ENCODE measurements at regions not wholly inside any gene's neighbourhood (a gene's known extent, or its start where the extent isn't known, plus 50 kb on each side); places are given as distances from the start of the nearest gene placed in this dataset.

DNA sequence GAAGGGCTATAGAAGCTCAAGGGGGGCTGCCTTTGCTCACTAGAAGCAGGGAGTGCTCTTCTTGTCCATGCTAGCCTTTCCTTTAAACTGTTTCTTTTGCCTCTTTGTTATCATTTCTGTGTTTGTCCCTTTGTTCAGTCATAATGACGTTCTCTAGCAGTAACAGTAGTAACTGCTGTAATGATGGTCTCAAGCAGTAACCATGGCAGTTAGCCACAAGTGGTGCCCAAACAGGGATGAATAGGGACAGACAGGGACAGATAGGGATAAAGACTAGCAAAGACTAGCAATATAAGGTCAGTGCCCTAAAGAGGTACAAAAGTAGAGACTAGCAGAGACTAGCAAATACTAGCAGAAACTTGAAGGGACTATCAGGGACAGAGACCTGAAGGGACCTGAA is 869.0 kb upstream of the PRR20A start:
- Histone ChIP-seq H3K27me3 (ENCODE audit: control insufficient read depth, insufficient read depth, low read length) (no peaks in the 10 kb centered on the region), H3K36me3 (ENCODE audit: control insufficient read depth in 2 of 3, insufficient read depth in 3 of 3, low read length in 3 of 3) (no peaks in the 10 kb centered on the region), H3K27ac (ENCODE audit: low read depth in 2 of 2, low read length in 2 of 2) (no peak overlapping the region), H3K9me3 (ENCODE audit: control insufficient read depth in 2 of 3, insufficient read depth in 1 of 3, low read length in 3 of 3) (no peaks in the 10 kb centered on the region), H3K4me1 (ENCODE audit: control insufficient read depth in 2 of 3, insufficient read depth in 2 of 3, low read depth in 1 of 3, low read length in 3 of 3) (no peaks in the 10 kb centered on the region), H3K4me3 (ENCODE audit: low read length in 3 of 3) (no peak overlapping the region), H3K9ac (ENCODE audit: low read length in 3 of 3) (no peak overlapping the region)
- intact Hi-C loops (cut with DNase I) = no loop called here
- TF ChIP-seq, protein P1, sequence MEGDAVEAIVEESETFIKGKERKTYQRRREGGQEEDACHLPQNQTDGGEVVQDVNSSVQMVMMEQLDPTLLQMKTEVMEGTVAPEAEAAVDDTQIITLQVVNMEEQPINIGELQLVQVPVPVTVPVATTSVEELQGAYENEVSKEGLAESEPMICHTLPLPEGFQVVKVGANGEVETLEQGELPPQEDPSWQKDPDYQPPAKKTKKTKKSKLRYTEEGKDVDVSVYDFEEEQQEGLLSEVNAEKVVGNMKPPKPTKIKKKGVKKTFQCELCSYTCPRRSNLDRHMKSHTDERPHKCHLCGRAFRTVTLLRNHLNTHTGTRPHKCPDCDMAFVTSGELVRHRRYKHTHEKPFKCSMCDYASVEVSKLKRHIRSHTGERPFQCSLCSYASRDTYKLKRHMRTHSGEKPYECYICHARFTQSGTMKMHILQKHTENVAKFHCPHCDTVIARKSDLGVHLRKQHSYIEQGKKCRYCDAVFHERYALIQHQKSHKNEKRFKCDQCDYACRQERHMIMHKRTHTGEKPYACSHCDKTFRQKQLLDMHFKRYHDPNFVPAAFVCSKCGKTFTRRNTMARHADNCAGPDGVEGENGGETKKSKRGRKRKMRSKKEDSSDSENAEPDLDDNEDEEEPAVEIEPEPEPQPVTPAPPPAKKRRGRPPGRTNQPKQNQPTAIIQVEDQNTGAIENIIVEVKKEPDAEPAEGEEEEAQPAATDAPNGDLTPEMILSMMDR (IDR thresholded peaks at IDR 0.05; ENCODE audit: borderline replicate concordance, extremely low read depth, insufficient read depth) = no peak
- FAIRE-seq (no peak), DNase-seq (no peak)

DNA sequence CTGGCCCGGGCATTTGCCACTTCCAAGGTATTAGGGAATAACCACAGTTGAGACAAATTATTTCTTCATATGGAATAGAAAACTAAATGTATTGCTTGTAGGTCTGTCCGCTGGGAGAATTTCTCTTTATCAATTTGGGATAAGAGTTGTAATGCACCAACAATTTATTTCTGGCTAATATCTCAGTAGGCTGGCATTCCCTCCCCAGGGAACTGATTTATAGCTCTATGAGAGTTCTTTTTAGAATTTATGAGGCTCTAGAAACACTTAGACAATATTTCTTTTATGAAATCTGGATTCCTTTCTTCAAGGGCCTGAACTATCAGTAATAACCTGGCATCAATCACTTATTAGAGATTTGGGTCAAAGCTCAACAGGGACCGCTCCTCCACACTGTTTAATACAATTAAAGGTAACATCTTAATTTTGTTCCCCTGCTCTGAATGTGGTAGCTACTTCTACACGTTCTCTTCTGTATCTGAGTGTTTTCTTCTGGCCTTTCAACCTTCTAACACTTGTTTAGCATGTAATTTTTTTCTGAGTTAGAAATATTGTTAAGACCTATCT is 857.4 kb upstream of the PRR20A start:
- intact Hi-C loops (cut with DNase I) = no loop called here
- H3K9ac ChIP-seq (ENCODE audit: low read length in 3 of 3) = no peak overlapping the region
- FAIRE-seq = no peak
- H3K27me3 ChIP-seq (ENCODE audit: control insufficient read depth, insufficient read depth, low read length) = no peaks in the 10 kb centered on the region
- H3K9me3 ChIP-seq (ENCODE audit: control insufficient read depth in 2 of 3, insufficient read depth in 1 of 3, low read length in 3 of 3) = no peaks in the 10 kb centered on the region
- no peak for DNase-seq
- no peak overlapping the region for H3K27ac ChIP-seq (ENCODE audit: low read depth in 2 of 2, low read length in 2 of 2)
- no peaks in the 10 kb centered on the region for H3K36me3 ChIP-seq (ENCODE audit: control insufficient read depth in 2 of 3, insufficient read depth in 3 of 3, low read length in 3 of 3)
- no peaks in the 10 kb centered on the region for H3K4me1 ChIP-seq (ENCODE audit: control insufficient read depth in 2 of 3, insufficient read depth in 2 of 3, low read depth in 1 of 3, low read length in 3 of 3)
- TF ChIP-seq, protein P1 (IDR thresholded peaks at IDR 0.05; ENCODE audit: borderline replicate concordance, extremely low read depth, insufficient read depth) = no peak
- no peak overlapping the region for H3K4me3 ChIP-seq (ENCODE audit: low read length in 3 of 3)

DNA sequence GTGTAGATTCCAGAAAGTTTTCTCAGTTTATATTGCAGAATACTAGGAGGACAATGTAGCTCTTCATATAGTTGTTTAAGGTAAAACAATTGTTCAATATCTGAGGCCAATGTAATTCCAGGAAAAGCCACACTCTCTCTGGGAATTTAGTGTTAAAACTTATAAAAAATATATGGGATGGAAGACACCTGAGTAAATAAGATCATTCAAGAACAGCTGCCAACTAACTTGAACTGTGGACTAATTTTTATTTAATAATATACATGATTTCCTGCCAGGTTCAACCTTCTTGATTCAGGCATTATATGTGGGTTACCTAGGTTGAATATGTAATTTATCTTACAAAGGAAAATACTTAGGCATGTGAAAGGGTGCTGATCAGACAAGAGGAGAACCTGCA is 841.1 kb upstream of the PRR20A start:
- intact Hi-C loops (cut with DNase I) = no loop called here
- TF ChIP-seq, protein P1 (IDR thresholded peaks at IDR 0.05; ENCODE audit: borderline replicate concordance, extremely low read depth, insufficient read depth) = no peak
- H3K27me3 ChIP-seq (ENCODE audit: control insufficient read depth, insufficient read depth, low read length) = no peaks in the 10 kb centered on the region
- no peaks in the 10 kb centered on the region for H3K9me3 ChIP-seq (ENCODE audit: control insufficient read depth in 2 of 3, insufficient read depth in 1 of 3, low read length in 3 of 3)
- H3K4me1 ChIP-seq (ENCODE audit: control insufficient read depth in 2 of 3, insufficient read depth in 2 of 3, low read depth in 1 of 3, low read length in 3 of 3) = no peaks in the 10 kb centered on the region
- no peak overlapping the region for H3K9ac ChIP-seq (ENCODE audit: low read length in 3 of 3)
- no peak for FAIRE-seq
- no peak overlapping the region for H3K27ac ChIP-seq (ENCODE audit: low read depth in 2 of 2, low read length in 2 of 2)
- no peak overlapping the region for H3K4me3 ChIP-seq (ENCODE audit: low read length in 3 of 3)
- H3K36me3 ChIP-seq (ENCODE audit: control insufficient read depth in 2 of 3, insufficient read depth in 3 of 3, low read length in 3 of 3) = no peaks in the 10 kb centered on the region
- DNase-seq = no peak

DNA sequence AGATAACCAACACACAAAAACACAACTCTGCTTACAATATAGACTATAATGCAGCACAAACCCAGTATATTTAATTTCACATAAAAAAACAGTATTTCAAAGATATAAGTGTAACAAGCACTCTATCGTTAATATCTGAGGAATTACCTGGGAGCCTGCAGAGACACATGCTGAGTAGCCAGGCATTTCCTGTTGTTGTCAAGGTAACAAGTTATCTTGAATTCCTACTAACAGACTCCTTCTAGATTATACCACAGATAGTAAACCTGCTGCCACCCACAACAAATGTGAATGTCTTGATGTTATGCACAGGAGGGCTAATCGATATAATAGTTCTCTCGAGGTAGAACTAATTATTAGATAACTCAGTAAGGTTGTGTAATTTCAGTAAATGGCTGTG is 826.0 kb upstream of the PRR20A start:
- FAIRE-seq (no peak), DNase-seq (no peak)
- TF ChIP-seq, protein P1 (IDR thresholded peaks at IDR 0.05; ENCODE audit: borderline replicate concordance, extremely low read depth, insufficient read depth) = no peak
- no peak overlapping the region for H3K9ac ChIP-seq (ENCODE audit: low read length in 3 of 3)
- no peak overlapping the region for H3K27ac ChIP-seq (ENCODE audit: low read depth in 2 of 2, low read length in 2 of 2)
- intact Hi-C loops (cut with DNase I) = no loop called here
- H3K36me3 ChIP-seq (ENCODE audit: control insufficient read depth in 2 of 3, insufficient read depth in 3 of 3, low read length in 3 of 3) = no peaks in the 10 kb centered on the region
- no peaks in the 10 kb centered on the region for H3K27me3 ChIP-seq (ENCODE audit: control insufficient read depth, insufficient read depth, low read length)
- H3K4me1 ChIP-seq (ENCODE audit: control insufficient read depth in 2 of 3, insufficient read depth in 2 of 3, low read depth in 1 of 3, low read length in 3 of 3) = no peaks in the 10 kb centered on the region
- no peaks in the 10 kb centered on the region for H3K9me3 ChIP-seq (ENCODE audit: control insufficient read depth in 2 of 3, insufficient read depth in 1 of 3, low read length in 3 of 3)
- H3K4me3 ChIP-seq (ENCODE audit: low read length in 3 of 3) = no peak overlapping the region

Measured in kidney (tissue), 13 donors.